ENCODE measurements at regions not wholly inside any gene's neighbourhood (a gene's known extent, or its start where the extent isn't known, plus 50 kb on each side); places are given as distances from the start of the nearest gene placed in this dataset.
"Not testable (repeated sequence)": the region's sequence is repeated elsewhere in the genome, so short reads cannot be mapped to it uniquely, and the experiment has no call there.

DNA sequence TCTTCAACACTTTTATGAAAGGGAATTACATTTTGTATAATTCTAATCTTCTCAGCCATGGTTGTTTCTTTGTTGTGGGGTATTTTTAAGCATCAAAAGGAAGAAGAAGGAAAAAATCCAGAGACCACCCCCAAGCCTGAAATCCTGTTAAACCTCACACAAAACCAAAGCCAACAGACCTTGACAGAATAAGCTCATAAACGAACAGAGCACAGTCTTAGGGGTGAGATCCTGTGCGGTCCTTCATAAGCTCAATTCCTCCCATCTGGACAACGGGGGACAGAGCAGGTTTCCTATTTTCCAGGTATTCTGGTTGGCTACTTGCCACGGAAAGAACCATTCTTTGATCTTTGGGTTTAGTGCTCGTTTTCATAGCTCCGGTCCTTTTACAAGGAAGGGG is 151.3 kb upstream of the SULF2 start:
- no peak for DNase-seq

DNA sequence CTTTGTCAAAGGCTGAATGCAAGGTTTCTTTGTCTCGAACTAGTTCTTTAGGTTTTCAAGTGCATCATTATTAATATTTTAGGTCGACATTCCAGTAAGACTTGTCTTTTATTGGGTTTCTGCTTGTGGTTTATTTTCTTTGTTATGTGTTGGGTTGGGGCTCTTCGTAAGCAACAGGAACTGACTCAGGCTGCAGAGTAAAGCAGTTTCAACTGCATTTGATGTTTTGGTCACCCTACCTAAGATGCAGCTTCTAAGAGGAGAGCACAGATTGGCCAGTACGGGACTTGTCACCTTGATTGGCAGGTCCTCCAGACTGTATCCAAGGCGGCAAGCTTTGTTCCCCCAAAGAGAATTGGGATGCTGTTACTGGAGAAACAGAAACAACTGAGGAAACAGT is 149.5 kb upstream of the SULF2 start:
- no peak for DNase-seq

GRCh38 chr20:47931443-47931842 is 146.2 kb upstream of the SULF2 start:
- DNase-seq = no peak

- DNase-seq = no peak
These were observed 145.7 kb upstream of the SULF2 start for GRCh38 chr20:47931002-47931401.

DNA sequence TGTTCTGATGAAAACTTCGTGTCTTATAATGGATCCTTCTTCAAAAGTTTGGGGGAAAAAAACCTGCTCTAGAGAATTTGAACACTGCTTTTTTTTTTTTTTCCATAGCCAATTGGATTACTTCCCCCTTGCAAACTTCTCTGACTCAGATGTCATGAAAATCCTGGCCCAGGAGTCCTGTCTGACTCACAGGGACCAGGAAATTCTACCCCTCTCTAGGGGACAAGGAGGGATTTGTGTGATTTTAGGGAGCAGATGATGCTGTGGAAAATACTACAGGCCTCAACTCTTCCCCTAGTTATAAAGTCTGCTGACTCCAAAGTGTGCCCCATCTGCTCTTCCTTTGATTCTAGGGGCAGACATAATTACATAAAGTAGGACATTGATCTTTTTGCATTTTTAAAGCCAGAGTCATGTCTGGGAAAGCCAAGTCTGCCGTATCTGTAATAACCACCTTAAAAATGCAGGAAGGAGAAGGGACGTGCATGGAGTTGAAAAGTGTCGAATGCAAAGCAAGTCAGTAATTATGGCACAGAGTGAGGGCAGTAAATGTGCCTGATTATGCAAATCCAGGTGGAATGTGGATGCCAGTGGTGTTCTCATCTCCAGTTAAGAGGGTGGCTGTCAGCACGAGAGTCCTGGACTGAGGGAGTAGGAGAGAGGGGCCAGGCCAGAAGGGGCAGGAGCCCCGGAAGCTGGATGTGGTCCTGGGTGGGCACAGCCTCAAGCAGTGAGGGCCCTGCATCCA is 144.3 kb upstream of the SULF2 start:
- DNase-seq = no peak

DNA sequence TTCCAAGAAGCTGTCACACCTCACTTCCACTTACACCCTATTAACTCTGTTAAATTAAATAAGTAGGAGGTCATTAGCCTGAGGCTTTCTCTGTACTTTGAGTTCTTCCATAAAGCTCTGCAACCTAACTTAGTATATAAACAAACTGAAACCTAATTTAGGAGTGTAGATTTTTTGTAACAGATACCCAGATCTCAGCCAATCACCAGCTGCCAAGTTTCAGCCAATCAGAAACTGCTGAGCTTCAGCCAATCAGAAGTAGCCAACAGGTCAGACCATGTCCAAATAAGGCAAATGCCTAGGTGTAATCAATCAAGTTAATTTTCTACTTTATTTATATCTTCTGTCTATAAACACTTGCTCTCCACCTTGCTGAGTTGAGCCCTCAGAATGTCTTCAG is 142.7 kb upstream of the SULF2 start:
- no peak for DNase-seq

DNA sequence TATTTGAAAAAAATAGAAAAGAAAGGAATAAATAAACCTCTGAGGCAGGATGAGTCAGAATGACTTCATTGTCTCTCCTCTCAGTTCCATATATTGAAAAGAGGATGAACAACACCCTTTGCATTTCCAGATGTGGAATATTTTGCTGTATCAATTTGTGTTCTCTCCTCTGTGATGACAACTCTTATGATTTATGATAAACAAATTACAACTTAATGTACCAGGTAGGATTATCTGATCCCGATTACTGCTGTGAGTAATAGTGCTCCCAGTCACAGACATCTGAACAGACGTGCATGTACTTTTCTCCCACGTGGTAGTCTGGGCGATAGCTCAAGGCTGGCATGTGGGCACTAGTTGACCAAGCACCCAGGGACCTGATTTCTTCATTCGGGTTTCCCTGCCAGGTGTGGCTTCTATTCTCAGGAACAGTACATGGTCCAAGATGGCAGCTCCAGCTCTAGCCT is 142.1 kb upstream of the SULF2 start:
- DNase-seq = no peak

DNA sequence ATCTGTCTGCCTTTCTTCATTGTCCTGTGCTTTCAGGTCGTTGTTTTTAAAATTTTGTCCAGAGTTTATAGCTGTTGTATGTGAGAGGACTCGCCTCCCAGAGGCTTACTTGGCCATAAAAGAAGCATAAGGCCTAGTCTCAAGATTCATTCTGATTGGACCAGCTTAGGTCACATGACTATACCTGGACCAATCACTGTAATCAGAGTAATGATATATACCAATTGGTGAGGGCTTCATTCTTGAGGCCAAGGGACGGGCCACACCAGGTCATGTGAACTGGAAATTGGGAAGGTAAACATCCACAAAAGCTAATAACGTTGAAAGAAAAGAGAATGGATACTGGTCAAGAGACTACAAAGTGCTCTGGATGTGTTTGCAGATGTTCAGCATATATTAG is 141.4 kb upstream of the SULF2 start:
- DNase-seq = no peak

GRCh38 chr20:47925593-47925992 is 140.3 kb upstream of the SULF2 start:
- no peak for DNase-seq

- no peak for DNase-seq
These were observed 137.0 kb upstream of the SULF2 start for GRCh38 chr20:47922269-47922668.

GRCh38 chr20:47921829-47922228 is 136.5 kb upstream of the SULF2 start:
- not testable (repeated sequence) for DNase-seq

DNA sequence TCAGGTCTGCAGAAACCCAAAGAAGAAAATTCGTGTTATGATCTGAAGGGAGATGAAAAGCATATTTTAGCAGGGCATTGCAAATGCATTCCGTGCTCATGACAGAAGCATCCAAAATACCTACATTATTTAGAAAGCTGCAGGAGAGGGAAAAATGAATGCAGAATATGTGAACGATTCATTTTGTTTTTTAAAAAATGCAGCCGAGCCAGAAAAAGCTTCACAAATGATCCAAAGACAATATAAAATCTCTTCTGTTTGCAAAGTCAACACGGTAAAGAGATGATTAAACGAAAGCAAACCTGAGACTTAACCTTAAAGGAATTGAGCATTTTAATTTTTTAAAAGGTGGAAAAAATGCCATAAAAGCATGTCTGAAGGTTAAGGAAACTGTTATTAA is 136.1 kb upstream of the SULF2 start:
- no peak for DNase-seq

GRCh38 chr20:47917549-47918070 is 132.3 kb upstream of the SULF2 start:
- no peak for DNase-seq

DNA sequence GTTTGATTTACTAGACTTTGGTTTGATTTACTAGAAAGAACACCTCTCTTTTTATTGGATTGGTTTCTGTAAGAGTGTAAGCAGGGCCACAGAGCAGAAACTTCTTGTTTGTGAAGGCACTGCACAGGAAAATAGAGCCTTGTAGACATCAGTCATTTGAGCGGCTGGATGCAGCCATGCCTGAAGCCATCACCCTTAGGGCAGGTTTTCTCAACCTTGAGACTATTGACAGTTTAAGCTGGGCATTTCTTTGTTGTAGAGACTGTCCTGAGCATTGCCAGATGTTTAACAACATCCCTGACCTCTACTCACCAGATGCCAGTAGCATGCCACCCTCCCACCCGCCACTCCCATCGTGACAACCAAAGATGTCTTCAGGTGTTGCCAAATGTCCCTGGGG is 130.2 kb upstream of the SULF2 start:
- DNase-seq = no peak

- DNase-seq = no peak
These were observed 129.5 kb upstream of the SULF2 start for GRCh38 chr20:47914792-47915191.

- not testable (repeated sequence) for DNase-seq
These were observed 127.7 kb upstream of the SULF2 start for GRCh38 chr20:47912786-47913501.

GRCh38 chr20:47912165-47912564 is 126.9 kb upstream of the SULF2 start:
- DNase-seq = not testable (repeated sequence)

GRCh38 chr20:47909696-47910369 is 124.6 kb upstream of the SULF2 start:
- not testable (repeated sequence) for DNase-seq

- DNase-seq = not testable (repeated sequence)
These were observed 123.2 kb upstream of the SULF2 start for GRCh38 chr20:47908361-47909035.

GRCh38 chr20:47907951-47908350 is 122.7 kb upstream of the SULF2 start:
- not testable (repeated sequence) for DNase-seq

- DNase-seq = no peak
These were observed 121.9 kb upstream of the SULF2 start for GRCh38 chr20:47907031-47907675.

GRCh38 chr20:47906348-47906660 is 121.0 kb upstream of the SULF2 start:
- no peak for DNase-seq
